ENCODE measurements at regions not wholly inside any gene's neighbourhood (a gene's known extent, or its start where the extent isn't known, plus 50 kb on each side); places are given as distances from the start of the nearest gene placed in this dataset.

- DNase-seq (ENCODE audit: low read depth) (no peak), FAIRE-seq (no peak)
- Histone ChIP-seq H3K4me3 (ENCODE audit: low read depth, low read length) (no peak overlapping the region), H3K27me3 (ENCODE audit: control insufficient read depth, insufficient read depth, low read length) (no peaks in the 10 kb centered on the region), H3K36me3 (ENCODE audit: control insufficient read depth, insufficient read depth, low read length) (no peaks in the 10 kb centered on the region)
- TF ChIP-seq CTCF (IDR thresholded peaks at IDR 0.05; ENCODE audit: insufficient read depth, low read length, severe bottlenecking), result no peak
These were observed 68.6 kb downstream of the TNP1 start for GRCh38 chr2:216791303-216791702.

- TF ChIP-seq CTCF (IDR thresholded peaks at IDR 0.05; ENCODE audit: insufficient read depth, low read length, severe bottlenecking), result no peak
- Histone ChIP-seq H3K4me3 (ENCODE audit: low read depth, low read length) (no peak overlapping the region), H3K27me3 (ENCODE audit: control insufficient read depth, insufficient read depth, low read length) (no peaks in the 10 kb centered on the region), H3K36me3 (ENCODE audit: control insufficient read depth, insufficient read depth, low read length) (no peaks in the 10 kb centered on the region)
- no peak for DNase-seq (ENCODE audit: low read depth)
- no peak for FAIRE-seq
These were observed 70.8 kb downstream of the TNP1 start for GRCh38 chr2:216789081-216789480.

DNA sequence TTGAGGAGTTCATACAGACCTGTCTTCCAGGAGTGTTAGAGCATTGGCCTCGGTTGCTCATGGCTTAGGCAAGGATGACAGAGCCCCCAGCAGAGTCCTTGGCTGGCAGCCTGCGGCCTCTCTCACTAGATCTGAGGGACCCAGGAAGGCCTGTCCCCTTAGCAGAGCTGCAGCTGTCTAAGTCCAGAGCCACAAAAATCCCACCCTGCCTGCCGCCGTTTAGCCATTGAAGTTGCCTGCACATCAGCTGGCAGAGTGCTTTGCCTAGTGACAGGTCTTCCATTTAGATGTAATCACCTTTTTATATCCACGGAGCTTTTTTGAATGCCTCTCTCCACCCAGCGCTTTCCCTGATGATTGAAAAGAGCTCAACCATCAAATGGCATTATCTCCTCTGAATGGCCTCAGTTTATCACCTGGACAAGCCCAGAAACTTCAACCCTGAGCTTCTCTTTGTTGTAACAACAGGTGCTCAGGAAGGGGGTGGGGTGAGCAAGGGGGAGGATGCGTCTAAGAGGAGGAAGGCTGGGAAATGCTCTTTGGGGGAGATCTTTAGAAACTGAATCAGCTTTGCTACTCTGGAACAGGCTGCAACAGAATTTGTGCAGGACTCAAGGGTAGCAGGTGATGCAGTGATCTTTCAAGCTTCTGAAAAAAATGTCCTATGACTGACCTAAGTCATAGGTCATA is 71.9 kb downstream of the TNP1 start:
- H3K4me3 ChIP-seq (ENCODE audit: low read depth, low read length), result no peak overlapping the region
- no peak for TF ChIP-seq CTCF (IDR thresholded peaks at IDR 0.05; ENCODE audit: insufficient read depth, low read length, severe bottlenecking)
- H3K36me3 ChIP-seq (ENCODE audit: control insufficient read depth, insufficient read depth, low read length), result no peaks in the 10 kb centered on the region
- FAIRE-seq, result no peak
- peaks cover 3% of the 10 kb centered on the region for H3K27me3 ChIP-seq (ENCODE audit: control insufficient read depth, insufficient read depth, low read length)
- DNase-seq (ENCODE audit: low read depth), result no peak

GRCh38 chr2:216786676-216787075 is 73.2 kb downstream of the TNP1 start:
- TF ChIP-seq CTCF (IDR thresholded peaks at IDR 0.05; ENCODE audit: insufficient read depth, low read length, severe bottlenecking), result no peak
- Histone ChIP-seq H3K4me3 (ENCODE audit: low read depth, low read length) (no peak overlapping the region), H3K27me3 (ENCODE audit: control insufficient read depth, insufficient read depth, low read length) (peaks cover 3% of the 10 kb centered on the region), H3K36me3 (ENCODE audit: control insufficient read depth, insufficient read depth, low read length) (no peaks in the 10 kb centered on the region)
- FAIRE-seq (no peak), DNase-seq (ENCODE audit: low read depth) (no peak)

- Histone ChIP-seq H3K27me3 (ENCODE audit: control insufficient read depth, insufficient read depth, low read length) (peaks cover 3% of the 10 kb centered on the region), H3K4me3 (ENCODE audit: low read depth, low read length) (no peak overlapping the region), H3K36me3 (ENCODE audit: control insufficient read depth, insufficient read depth, low read length) (no peaks in the 10 kb centered on the region)
- no peak for TF ChIP-seq CTCF (IDR thresholded peaks at IDR 0.05; ENCODE audit: insufficient read depth, low read length, severe bottlenecking)
- no peak for DNase-seq (ENCODE audit: low read depth)
- no peak for FAIRE-seq
These were observed 75.4 kb downstream of the TNP1 start for GRCh38 chr2:216784456-216784855.

DNA sequence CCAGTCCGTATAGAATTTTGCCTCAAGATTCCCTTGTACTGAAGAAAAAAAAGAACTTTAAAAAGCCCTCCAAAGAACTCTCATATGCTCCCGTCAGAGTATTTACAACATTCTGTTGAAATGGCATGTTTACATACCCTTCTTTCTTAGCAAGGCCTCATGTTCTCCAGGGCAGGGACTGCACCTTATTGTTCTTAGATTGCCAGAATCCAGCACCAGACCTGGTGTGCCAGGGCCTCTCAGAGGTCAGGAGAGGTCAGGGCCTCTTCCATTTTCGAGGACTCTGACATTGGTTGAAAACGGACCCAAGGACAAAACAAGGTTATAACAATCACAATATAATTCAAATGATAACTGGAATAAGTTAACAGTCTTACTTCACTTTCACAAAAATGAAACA is 78.2 kb downstream of the TNP1 start:
- H3K36me3 ChIP-seq (ENCODE audit: control insufficient read depth, insufficient read depth, low read length), result no peaks in the 10 kb centered on the region
- peaks cover 3% of the 10 kb centered on the region for H3K27me3 ChIP-seq (ENCODE audit: control insufficient read depth, insufficient read depth, low read length)
- no peak for DNase-seq (ENCODE audit: low read depth)
- H3K4me3 ChIP-seq (ENCODE audit: low read depth, low read length), result no peak overlapping the region
- no peak for TF ChIP-seq CTCF (IDR thresholded peaks at IDR 0.05; ENCODE audit: insufficient read depth, low read length, severe bottlenecking)
- FAIRE-seq, result no peak

Measured in bronchial epithelial cell (primary cell).